GM18499 (cell line): ENCODE measurements at regions not wholly inside any gene's neighbourhood (a gene's known extent, or its start where the extent isn't known, plus 50 kb on each side); places are given as distances from the start of the nearest gene placed in this dataset.
A peak's percentile ranks its signal among the peaks of the same experiment; 100 is the strongest.

Experiments
- ATAC-seq: cut with Tn5 transposase; IDR thresholded peaks from one replicate; pipeline ENCODE4 v1.9.1; 2021; ENCODE audit warnings: moderate number of reproducible peaks; ENCODE audit not compliant: insufficient read depth, unreplicated experiment

DNA sequence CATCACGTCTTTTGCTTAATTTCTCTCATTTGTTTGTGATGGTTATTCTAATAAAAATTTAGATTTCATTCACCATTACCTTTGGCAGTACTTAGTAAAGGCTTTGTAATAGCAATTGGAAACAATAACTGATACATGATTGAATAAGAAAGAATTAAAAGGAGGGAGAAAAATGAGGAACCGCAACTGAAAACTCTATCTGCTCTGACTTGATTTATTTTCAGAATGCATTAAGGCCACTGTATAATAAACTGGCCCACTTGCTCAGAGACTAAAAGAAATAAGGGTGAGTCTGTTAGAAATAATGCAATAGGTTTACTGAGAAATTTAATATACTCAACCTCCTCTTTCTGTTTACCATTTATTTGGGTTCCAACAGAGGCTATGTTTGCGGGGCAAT is 351.5 kb downstream of the TMA16 start:
- ATAC-seq = no peak

GRCh38 chr4:163852246-163852645 is 357.8 kb downstream of the TMA16 start:
- no peak for ATAC-seq

GRCh38 chr4:163857903-163858302 is 363.4 kb downstream of the TMA16 start:
- ATAC-seq = no peak

DNA sequence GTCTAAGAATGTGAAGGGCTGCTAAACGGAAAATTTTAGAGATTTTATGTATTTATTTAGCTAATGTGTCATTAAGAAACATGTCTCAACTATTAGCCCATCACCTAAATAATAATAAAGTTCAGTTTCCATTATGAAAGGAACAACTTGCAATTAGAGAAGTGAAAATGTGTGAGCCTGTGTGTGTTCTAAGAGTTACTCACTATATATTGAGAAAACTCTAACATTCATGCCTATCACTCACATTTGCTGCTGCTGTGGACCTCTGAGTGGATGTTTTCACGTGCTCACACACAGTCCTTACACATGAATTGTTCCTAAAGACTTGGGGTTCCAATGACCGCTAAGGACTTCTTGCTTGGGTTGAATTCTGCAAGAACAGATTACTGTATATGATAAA is 364.0 kb downstream of the TMA16 start:
- ATAC-seq = no peak

DNA sequence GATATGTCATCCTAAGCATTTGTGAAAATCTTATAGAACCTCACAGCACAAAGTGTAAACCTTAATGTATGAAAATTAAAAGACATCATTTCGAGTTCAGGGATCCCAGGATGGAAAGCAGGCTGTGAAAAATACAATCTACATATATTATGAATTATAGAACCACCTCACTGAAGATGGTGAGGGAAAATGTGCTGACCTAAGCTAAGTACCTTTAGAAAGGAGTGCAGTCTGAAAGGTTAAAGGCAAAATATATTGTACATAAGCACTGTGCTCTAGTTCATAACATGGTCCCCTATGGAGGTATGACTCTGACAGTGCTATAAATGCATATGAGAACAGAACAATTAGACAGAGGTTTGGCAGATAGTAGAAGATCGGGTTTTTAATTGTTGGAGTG is 368.6 kb downstream of the TMA16 start:
- no peak for ATAC-seq

GRCh38 chr4:163865010-163865409 is 370.5 kb downstream of the TMA16 start:
- no peak for ATAC-seq

GRCh38 chr4:163866728-163867315 is 372.3 kb downstream of the TMA16 start:
- peak; percentile 54 for ATAC-seq

GRCh38 chr4:163868445-163868844 is 374.0 kb downstream of the TMA16 start:
- no peak for ATAC-seq

DNA sequence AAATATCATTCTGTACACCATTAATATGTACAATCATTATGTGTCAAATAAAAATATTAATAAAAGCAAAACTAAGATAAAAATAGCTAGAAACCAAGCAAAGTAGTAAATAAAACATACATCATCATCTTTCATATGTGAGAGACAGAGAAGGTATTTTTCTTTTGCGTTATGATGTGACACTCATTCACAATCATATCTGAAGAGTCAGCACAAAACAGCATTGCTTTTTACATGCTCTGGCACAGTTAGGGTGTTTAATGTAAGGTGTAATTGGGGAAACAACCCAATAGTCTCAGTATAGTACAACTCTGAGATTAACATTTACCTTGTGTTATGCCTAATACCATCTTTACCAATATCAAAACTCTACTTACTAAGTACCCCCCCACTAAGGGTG is 376.6 kb downstream of the TMA16 start:
- ATAC-seq = no peak

DNA sequence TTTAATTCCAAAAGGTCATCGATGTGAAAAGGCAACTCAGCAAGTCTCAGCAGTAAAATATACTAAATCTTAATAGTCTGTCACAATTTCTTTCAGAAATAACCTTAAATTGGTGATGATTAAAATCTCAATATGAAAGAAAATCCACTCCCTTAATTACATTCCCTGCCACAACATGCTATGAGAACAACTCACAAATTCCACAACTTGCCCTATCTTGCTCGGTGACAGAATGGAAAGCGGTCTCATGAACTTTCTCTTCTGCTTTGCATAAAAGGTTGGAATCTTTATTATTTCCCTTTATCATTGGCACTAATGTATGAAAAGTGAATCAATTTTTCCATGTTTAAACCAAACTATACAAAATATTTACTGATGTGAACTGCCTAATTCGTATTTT is 380.8 kb downstream of the TMA16 start:
- ATAC-seq = no peak

- peak; percentile 46 for ATAC-seq
Observed at GRCh38 chr4:163878336-163879121, 384.0 kb downstream of the TMA16 start.

- ATAC-seq = no peak
Observed at GRCh38 chr4:163892417-163892816, 397.9 kb downstream of the TMA16 start.

DNA sequence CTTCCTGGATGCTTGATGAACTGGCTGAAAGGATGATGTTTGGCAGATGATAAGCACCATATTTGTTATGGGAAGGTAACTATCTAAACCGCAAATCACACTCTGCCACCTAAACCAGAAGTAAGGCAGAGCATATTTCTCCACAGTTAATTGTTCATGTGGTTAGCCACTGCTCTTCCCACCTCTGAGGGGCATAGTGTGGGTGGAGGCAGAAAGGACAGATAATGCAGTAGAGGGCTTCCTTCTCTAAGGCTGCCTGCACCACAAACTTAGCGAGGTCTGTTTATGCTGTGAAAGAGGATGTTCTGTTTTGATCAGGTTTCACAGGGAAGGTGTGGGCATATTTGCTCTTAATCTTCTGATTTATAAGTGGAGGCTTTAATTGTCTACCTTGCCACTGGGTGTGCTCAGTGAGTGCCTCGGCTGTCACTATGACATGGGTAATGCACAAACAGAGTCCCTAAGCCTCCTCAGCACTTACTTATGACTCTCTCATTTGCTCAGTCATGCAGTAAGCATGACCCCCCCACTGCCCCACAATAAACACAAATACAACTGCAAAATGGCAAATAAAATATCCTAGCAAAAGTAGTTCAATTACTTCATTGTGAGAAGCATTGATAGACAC is 401.0 kb downstream of the TMA16 start:
- no peak for ATAC-seq

- no peak for ATAC-seq
Observed at GRCh38 chr4:163901319-163901718, 406.8 kb downstream of the TMA16 start.

DNA sequence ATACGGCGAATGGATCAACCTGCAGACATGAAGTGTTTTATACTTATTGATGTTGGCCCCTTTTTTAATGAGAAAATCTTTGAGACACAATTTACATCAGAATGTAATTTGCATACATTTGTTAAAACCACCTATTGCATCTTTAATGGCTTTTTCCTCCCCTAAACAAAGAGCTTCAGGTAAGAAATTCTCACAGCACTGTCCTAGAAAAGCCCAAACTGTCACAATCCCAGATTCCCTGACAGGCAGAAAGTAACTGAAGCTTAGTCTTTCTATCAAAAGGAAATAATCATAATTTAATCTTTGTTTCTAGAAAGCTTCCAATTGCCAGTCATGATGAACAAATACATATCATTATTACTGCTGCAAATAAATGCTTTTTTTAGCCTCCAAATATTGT is 407.9 kb downstream of the TMA16 start:
- ATAC-seq = no peak

- no peak for ATAC-seq
Observed at GRCh38 chr4:163911891-163912290, 417.4 kb downstream of the TMA16 start.

- ATAC-seq = no peak
Observed at GRCh38 chr4:163913571-163913970, 419.1 kb downstream of the TMA16 start.

DNA sequence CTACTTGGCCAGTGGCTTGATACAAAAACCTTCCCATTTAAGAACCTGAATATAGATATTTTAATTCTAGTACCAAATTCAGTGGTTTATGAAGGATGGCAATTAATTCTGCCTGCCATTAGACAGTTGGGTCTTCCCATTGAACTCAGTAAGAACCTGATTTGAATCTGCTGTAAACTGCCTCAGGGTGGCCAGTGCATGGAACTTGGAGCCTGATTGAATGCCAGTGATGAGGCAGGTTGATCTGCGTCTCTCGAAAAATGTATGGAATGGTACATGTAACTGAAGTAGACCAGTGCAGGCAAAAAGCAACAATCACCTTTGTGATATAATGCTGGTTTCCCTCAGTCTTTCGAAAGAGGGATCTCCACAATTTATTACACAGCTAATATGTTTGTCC is 421.4 kb downstream of the TMA16 start:
- ATAC-seq = no peak

DNA sequence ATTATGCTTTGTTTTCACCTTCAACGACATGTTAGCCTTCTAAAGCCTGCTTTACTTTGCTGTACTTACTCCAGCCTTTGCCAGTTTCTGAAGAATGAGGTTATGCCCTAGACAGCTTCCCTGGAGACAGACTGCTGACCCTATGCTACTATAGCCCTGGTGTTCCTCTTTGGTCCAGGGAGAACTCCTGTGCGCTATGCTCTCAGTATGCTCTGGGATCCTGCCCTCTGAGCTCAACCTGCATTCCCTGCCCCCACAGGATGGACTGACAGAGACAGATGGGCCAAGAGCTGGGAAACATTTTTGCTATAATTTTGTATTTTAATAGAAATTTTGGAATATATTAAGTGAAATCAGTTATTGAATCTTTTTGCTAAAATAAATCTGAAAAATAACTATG is 425.9 kb downstream of the TMA16 start:
- no peak for ATAC-seq

DNA sequence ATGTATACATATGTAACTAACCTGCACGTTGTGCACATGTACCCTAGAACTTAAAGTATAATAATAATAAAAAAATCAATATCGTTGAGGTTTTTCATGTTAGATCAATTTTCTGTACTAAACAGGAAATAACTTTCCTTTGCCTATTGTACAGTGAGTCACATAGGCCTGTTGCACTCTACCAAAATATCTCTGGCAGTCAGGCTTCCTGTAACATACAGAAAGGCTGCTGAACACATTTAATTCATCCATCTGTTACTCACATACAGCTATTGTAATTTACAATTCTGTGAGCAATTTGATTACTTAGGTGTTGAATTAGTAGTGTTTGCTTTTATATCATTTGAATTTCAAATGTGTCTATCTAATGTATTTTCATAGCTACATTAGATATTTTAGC is 427.8 kb downstream of the TMA16 start:
- ATAC-seq = no peak

DNA sequence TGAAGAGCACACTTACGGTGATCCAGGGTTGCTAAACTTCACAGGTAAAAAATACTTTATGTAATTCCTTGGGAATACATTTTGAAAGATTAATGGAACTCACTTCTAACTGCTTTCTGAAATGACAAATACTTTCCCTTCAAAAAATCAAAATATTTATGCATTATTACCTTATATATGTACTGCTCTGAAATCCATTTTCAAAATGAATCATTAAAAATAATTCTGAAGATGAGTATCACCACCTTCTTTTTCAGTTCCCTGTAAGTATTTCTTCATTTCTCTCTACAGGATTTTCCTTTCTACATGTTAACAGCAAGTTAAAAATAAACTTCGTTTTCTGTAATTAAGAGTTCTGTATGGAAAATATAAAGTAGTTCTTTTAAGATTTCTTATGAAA is 428.6 kb downstream of the TMA16 start:
- ATAC-seq = no peak

- ATAC-seq = no peak
Observed at GRCh38 chr4:163930086-163930485, 435.6 kb downstream of the TMA16 start.
